ENCODE measurements at regions not wholly inside any gene's neighbourhood (a gene's known extent, or its start where the extent isn't known, plus 50 kb on each side); places are given as distances from the start of the nearest gene placed in this dataset.

DNA sequence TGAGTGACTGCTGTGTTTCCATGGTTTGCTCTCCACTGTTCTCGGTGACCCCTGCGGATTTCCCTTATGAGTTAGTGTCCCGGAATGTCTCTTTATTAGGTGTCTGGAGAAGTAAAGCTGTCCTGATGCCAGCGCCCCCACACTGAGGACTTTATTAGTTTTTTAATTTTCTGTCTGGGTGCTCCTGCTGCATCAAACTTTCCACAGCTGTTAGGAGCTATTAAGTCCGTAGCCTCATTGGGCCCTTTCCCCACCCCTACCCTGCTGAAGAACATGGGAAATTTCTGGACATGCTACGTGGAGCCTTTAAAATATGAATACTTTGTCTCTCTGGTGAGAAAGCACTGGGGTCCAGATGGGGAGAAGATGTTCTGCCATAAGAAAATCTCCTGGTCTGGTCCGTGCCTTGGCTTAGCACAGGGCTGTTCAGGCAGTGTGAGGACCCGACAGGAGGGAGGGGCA lies 161.7 kb upstream of the HES1 start (continued):
- TF ChIP-seq, protein P1, sequence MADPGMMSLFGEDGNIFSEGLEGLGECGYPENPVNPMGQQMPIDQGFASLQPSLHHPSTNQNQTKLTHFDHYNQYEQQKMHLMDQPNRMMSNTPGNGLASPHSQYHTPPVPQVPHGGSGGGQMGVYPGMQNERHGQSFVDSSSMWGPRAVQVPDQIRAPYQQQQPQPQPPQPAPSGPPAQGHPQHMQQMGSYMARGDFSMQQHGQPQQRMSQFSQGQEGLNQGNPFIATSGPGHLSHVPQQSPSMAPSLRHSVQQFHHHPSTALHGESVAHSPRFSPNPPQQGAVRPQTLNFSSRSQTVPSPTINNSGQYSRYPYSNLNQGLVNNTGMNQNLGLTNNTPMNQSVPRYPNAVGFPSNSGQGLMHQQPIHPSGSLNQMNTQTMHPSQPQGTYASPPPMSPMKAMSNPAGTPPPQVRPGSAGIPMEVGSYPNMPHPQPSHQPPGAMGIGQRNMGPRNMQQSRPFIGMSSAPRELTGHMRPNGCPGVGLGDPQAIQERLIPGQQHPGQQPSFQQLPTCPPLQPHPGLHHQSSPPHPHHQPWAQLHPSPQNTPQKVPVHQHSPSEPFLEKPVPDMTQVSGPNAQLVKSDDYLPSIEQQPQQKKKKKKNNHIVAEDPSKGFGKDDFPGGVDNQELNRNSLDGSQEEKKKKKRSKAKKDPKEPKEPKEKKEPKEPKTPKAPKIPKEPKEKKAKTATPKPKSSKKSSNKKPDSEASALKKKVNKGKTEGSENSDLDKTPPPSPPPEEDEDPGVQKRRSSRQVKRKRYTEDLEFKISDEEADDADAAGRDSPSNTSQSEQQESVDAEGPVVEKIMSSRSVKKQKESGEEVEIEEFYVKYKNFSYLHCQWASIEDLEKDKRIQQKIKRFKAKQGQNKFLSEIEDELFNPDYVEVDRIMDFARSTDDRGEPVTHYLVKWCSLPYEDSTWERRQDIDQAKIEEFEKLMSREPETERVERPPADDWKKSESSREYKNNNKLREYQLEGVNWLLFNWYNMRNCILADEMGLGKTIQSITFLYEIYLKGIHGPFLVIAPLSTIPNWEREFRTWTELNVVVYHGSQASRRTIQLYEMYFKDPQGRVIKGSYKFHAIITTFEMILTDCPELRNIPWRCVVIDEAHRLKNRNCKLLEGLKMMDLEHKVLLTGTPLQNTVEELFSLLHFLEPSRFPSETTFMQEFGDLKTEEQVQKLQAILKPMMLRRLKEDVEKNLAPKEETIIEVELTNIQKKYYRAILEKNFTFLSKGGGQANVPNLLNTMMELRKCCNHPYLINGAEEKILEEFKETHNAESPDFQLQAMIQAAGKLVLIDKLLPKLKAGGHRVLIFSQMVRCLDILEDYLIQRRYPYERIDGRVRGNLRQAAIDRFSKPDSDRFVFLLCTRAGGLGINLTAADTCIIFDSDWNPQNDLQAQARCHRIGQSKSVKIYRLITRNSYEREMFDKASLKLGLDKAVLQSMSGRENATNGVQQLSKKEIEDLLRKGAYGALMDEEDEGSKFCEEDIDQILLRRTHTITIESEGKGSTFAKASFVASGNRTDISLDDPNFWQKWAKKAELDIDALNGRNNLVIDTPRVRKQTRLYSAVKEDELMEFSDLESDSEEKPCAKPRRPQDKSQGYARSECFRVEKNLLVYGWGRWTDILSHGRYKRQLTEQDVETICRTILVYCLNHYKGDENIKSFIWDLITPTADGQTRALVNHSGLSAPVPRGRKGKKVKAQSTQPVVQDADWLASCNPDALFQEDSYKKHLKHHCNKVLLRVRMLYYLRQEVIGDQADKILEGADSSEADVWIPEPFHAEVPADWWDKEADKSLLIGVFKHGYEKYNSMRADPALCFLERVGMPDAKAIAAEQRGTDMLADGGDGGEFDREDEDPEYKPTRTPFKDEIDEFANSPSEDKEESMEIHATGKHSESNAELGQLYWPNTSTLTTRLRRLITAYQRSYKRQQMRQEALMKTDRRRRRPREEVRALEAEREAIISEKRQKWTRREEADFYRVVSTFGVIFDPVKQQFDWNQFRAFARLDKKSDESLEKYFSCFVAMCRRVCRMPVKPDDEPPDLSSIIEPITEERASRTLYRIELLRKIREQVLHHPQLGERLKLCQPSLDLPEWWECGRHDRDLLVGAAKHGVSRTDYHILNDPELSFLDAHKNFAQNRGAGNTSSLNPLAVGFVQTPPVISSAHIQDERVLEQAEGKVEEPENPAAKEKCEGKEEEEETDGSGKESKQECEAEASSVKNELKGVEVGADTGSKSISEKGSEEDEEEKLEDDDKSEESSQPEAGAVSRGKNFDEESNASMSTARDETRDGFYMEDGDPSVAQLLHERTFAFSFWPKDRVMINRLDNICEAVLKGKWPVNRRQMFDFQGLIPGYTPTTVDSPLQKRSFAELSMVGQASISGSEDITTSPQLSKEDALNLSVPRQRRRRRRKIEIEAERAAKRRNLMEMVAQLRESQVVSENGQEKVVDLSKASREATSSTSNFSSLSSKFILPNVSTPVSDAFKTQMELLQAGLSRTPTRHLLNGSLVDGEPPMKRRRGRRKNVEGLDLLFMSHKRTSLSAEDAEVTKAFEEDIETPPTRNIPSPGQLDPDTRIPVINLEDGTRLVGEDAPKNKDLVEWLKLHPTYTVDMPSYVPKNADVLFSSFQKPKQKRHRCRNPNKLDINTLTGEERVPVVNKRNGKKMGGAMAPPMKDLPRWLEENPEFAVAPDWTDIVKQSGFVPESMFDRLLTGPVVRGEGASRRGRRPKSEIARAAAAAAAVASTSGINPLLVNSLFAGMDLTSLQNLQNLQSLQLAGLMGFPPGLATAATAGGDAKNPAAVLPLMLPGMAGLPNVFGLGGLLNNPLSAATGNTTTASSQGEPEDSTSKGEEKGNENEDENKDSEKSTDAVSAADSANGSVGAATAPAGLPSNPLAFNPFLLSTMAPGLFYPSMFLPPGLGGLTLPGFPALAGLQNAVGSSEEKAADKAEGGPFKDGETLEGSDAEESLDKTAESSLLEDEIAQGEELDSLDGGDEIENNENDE (IDR thresholded peaks at IDR 0.05; ENCODE audit: insufficient replicate concordance, low read length): no peak
- TF ChIP-seq CTBP2 (IDR thresholded peaks at IDR 0.05; ENCODE audit: borderline replicate concordance, insufficient read depth, insufficient read length, low read length): no peak

Measured in H1 (cell line).